ENCODE measurements at regions not wholly inside any gene's neighbourhood (a gene's known extent, or its start where the extent isn't known, plus 50 kb on each side); places are given as distances from the start of the nearest gene placed in this dataset.

DNA sequence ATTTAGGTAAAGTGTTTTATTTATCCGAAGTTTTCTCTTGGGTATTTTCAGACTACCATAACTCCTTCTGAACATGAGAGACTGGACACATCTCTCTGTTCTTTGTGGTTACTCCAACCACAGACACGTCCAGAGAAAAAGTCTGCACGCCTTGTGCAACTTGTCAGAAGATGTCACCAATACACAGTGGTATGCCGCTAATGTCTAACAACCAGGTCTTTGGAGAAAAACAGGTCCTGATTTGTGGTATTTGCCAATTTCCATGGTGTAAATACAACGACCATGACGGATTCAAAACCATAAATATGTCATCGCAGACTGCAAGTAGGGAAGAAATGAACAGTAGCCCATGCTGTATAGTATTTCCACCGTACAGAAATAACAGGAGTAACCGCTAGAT is 620.6 kb upstream of the ID2 start:
- Histone ChIP-seq H3K9ac (ENCODE audit: low read length) (no peak overlapping the region), H3K27me3 (ENCODE audit: insufficient read depth, low read depth, low read length) (no peaks in the 10 kb centered on the region), H3K9me2 (ENCODE audit: insufficient read depth, low read length) (no peaks in the 10 kb centered on the region), H3K4me2 (ENCODE audit: low read length) (no peak overlapping the region), H3K4me3 (ENCODE audit: low read length) (no peak overlapping the region), H2AFZ (ENCODE audit: low read depth, low read length) (no peak overlapping the region), H3K9me3 (ENCODE audit: low read length) (peaks cover 6% of the 10 kb centered on the region), H3K36me3 (ENCODE audit: insufficient read depth, low read length) (no peaks in the 10 kb centered on the region), H3F3A (ENCODE audit: insufficient read depth, low read length, poor library complexity, severe bottlenecking) (no peaks in the 10 kb centered on the region), H3K79me2 (replicated peaks; ENCODE audit: insufficient read depth, low read length) (no peaks in the 10 kb centered on the region), H4K20me1 (ENCODE audit: insufficient read depth) (no peaks in the 10 kb centered on the region), H3K27ac (ENCODE audit: low read length) (no peak overlapping the region)
- TF ChIP-seq, protein P1, sequence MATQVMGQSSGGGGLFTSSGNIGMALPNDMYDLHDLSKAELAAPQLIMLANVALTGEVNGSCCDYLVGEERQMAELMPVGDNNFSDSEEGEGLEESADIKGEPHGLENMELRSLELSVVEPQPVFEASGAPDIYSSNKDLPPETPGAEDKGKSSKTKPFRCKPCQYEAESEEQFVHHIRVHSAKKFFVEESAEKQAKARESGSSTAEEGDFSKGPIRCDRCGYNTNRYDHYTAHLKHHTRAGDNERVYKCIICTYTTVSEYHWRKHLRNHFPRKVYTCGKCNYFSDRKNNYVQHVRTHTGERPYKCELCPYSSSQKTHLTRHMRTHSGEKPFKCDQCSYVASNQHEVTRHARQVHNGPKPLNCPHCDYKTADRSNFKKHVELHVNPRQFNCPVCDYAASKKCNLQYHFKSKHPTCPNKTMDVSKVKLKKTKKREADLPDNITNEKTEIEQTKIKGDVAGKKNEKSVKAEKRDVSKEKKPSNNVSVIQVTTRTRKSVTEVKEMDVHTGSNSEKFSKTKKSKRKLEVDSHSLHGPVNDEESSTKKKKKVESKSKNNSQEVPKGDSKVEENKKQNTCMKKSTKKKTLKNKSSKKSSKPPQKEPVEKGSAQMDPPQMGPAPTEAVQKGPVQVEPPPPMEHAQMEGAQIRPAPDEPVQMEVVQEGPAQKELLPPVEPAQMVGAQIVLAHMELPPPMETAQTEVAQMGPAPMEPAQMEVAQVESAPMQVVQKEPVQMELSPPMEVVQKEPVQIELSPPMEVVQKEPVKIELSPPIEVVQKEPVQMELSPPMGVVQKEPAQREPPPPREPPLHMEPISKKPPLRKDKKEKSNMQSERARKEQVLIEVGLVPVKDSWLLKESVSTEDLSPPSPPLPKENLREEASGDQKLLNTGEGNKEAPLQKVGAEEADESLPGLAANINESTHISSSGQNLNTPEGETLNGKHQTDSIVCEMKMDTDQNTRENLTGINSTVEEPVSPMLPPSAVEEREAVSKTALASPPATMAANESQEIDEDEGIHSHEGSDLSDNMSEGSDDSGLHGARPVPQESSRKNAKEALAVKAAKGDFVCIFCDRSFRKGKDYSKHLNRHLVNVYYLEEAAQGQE (IDR thresholded peaks at IDR 0.05; ENCODE audit: borderline replicate concordance), result no peak
- no peak for TF ChIP-seq SMC3 (conservative IDR thresholded peaks at IDR 0.05; ENCODE audit: poor library complexity)
- no peak for TF ChIP-seq TAF1 (IDR thresholded peaks at IDR 0.05; ENCODE audit: low read depth)
- no peak for TF ChIP-seq EP300 (conservative IDR thresholded peaks at IDR 0.05; ENCODE audit: poor library complexity, severe bottlenecking)
- TF ChIP-seq MXI1 (conservative IDR thresholded peaks at IDR 0.05; ENCODE audit: poor library complexity, severe bottlenecking), result no peak
- TF ChIP-seq EZH2 (IDR thresholded peaks at IDR 0.05; ENCODE audit: borderline replicate concordance, insufficient read depth, low read length, poor library complexity, severe bottlenecking), result no peak
- TF ChIP-seq RAD21 (conservative IDR thresholded peaks at IDR 0.05), result no peak
- TF ChIP-seq, protein P2, sequence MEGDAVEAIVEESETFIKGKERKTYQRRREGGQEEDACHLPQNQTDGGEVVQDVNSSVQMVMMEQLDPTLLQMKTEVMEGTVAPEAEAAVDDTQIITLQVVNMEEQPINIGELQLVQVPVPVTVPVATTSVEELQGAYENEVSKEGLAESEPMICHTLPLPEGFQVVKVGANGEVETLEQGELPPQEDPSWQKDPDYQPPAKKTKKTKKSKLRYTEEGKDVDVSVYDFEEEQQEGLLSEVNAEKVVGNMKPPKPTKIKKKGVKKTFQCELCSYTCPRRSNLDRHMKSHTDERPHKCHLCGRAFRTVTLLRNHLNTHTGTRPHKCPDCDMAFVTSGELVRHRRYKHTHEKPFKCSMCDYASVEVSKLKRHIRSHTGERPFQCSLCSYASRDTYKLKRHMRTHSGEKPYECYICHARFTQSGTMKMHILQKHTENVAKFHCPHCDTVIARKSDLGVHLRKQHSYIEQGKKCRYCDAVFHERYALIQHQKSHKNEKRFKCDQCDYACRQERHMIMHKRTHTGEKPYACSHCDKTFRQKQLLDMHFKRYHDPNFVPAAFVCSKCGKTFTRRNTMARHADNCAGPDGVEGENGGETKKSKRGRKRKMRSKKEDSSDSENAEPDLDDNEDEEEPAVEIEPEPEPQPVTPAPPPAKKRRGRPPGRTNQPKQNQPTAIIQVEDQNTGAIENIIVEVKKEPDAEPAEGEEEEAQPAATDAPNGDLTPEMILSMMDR (IDR thresholded peaks at IDR 0.05; ENCODE audit: poor library complexity, severe bottlenecking), result no peak

DNA sequence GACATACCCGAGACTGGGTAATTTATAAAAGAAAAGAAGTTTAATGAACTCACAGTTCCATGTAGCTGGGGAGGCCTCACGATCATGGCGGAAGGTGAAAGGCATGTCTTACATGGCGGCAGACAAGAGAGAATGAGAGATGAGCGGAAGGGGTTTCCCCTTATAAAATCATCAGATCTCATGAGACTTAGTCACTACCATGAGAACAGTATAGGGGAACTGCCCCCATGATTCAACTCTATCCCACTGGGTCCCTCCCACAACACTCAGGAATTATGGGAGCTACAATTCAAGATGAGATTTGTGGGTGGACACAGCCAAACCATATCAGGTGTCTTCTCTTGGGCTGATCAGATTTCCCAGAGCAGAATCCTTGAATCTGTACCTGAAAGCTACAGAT is 617.3 kb upstream of the ID2 start:
- TF ChIP-seq MXI1 (conservative IDR thresholded peaks at IDR 0.05; ENCODE audit: poor library complexity, severe bottlenecking) (no peak), RAD21 (conservative IDR thresholded peaks at IDR 0.05) (no peak), TAF1 (IDR thresholded peaks at IDR 0.05; ENCODE audit: low read depth) (no peak), EP300 (conservative IDR thresholded peaks at IDR 0.05; ENCODE audit: poor library complexity, severe bottlenecking) (no peak), EZH2 (IDR thresholded peaks at IDR 0.05; ENCODE audit: borderline replicate concordance, insufficient read depth, low read length, poor library complexity, severe bottlenecking) (no peak), SMC3 (conservative IDR thresholded peaks at IDR 0.05; ENCODE audit: poor library complexity) (no peak)
- TF ChIP-seq, protein P1 (IDR thresholded peaks at IDR 0.05; ENCODE audit: borderline replicate concordance), result no peak
- TF ChIP-seq, protein P2 (IDR thresholded peaks at IDR 0.05; ENCODE audit: poor library complexity, severe bottlenecking), result no peak
- Histone ChIP-seq H2AFZ (ENCODE audit: low read depth, low read length) (no peak overlapping the region), H3F3A (ENCODE audit: insufficient read depth, low read length, poor library complexity, severe bottlenecking) (no peaks in the 10 kb centered on the region), H3K79me2 (replicated peaks; ENCODE audit: insufficient read depth, low read length) (no peaks in the 10 kb centered on the region), H3K9me2 (ENCODE audit: insufficient read depth, low read length) (no peaks in the 10 kb centered on the region), H3K4me2 (ENCODE audit: low read length) (no peak overlapping the region), H3K36me3 (ENCODE audit: insufficient read depth, low read length) (no peaks in the 10 kb centered on the region), H3K27ac (ENCODE audit: low read length) (no peak overlapping the region), H4K20me1 (ENCODE audit: insufficient read depth) (no peaks in the 10 kb centered on the region), H3K27me3 (ENCODE audit: insufficient read depth, low read depth, low read length) (no peaks in the 10 kb centered on the region), H3K9me3 (ENCODE audit: low read length) (no peaks in the 10 kb centered on the region), H3K9ac (ENCODE audit: low read length) (no peak overlapping the region), H3K4me3 (ENCODE audit: low read length) (no peak overlapping the region)

Measured in neural cell (in vitro differentiated cells).